ENCODE measurements at regions not wholly inside any gene's neighbourhood (a gene's known extent, or its start where the extent isn't known, plus 50 kb on each side); places are given as distances from the start of the nearest gene placed in this dataset.

DNA sequence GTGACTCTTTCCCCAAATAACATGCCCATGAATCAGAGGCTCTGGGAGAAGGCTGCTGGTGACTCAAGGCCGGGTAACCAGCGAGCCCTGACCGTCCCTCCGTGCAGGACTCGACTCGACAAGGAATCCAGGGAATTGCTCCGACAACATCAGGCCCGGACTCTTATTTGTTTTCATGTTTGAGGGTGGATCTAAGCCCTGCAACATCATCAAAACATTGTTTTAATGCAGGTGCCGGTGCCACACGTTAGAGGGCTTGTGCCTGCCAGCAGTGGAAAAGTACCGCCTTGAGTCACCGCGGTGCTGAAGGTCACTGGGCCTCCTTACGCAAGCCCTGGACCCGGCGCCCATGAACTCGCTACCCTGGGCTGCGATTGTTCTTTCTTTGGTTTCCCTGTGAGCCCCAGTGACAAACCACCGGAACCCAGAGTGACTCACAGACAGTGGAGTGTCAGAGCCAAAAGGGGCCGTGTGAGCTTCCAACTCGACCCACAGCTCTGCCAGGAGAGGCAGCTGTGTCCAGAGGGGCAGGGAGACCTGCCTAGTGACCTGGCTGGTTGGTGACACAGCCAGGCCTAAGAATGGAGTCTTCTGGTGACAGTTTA lies 139.4 kb upstream of the SHH start:
- DNase-seq (ENCODE audit: low read depth): peak; percentile 61
- no peak overlapping the region for H3K4me3 ChIP-seq (ENCODE audit: control insufficient read depth, low read depth, low read length)
- TF ChIP-seq, protein P1, sequence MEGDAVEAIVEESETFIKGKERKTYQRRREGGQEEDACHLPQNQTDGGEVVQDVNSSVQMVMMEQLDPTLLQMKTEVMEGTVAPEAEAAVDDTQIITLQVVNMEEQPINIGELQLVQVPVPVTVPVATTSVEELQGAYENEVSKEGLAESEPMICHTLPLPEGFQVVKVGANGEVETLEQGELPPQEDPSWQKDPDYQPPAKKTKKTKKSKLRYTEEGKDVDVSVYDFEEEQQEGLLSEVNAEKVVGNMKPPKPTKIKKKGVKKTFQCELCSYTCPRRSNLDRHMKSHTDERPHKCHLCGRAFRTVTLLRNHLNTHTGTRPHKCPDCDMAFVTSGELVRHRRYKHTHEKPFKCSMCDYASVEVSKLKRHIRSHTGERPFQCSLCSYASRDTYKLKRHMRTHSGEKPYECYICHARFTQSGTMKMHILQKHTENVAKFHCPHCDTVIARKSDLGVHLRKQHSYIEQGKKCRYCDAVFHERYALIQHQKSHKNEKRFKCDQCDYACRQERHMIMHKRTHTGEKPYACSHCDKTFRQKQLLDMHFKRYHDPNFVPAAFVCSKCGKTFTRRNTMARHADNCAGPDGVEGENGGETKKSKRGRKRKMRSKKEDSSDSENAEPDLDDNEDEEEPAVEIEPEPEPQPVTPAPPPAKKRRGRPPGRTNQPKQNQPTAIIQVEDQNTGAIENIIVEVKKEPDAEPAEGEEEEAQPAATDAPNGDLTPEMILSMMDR (conservative IDR thresholded peaks at IDR 0.05; ENCODE audit: control insufficient read depth, insufficient read depth, low read depth, low read length): no peak

DNA sequence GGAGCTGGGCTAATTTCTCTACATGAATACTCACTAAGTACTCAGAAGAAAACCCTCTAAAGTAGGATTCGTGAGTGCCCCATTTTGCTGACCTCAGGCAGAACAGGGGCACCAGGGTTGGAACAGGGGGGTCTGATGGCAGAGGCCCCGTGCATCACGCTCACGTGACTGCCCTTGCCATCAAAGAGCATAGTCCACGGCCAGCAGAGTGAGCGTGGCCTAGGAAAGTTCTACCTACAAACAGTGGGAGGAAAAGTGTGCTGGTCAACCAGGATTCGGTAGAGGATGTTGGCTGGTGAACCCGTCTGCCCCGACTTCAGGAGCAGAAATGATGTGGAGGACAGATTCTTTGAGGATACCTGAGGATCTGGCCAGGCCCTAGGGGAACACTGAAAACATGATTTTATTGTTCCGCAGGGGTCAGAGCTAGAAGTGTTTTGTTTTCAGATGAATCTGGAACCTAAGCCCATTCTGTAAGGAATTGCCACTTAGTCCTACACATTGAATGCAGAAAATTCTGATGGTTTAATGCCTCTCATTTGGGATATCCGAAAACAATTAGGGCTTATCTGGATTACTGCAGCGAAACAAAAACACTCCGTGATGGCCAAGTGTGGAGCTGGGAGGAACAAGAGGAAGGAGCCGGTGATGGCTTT lies 138.8 kb upstream of the SHH start:
- no peak overlapping the region for H3K4me3 ChIP-seq (ENCODE audit: control insufficient read depth, low read depth, low read length)
- DNase-seq (ENCODE audit: low read depth): no peak
- TF ChIP-seq, protein P1 (conservative IDR thresholded peaks at IDR 0.05; ENCODE audit: control insufficient read depth, insufficient read depth, low read depth, low read length): no peak

DNA sequence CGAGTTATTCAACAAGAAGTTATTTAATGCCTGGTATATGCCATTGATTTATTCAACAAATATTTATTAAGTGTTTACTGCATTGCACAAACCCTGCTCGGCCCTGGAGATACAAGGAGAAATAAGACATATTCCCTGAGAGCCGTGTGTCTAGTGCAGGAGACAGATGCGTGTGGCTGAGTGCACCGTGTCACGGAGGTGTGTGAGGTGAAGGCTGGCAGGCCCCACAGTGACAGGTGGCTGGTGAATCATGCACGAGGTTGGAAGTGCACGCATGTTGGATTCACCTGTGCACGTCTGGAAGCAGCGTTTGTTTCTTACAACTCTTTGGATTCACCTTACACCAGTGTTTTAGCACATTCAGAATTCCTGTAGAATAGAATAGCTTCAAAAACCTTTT lies 136.6 kb upstream of the SHH start:
- no peak for DNase-seq (ENCODE audit: low read depth)
- TF ChIP-seq, protein P1 (conservative IDR thresholded peaks at IDR 0.05; ENCODE audit: control insufficient read depth, insufficient read depth, low read depth, low read length): no peak
- H3K4me3 ChIP-seq (ENCODE audit: control insufficient read depth, low read depth, low read length): no peak overlapping the region

DNA sequence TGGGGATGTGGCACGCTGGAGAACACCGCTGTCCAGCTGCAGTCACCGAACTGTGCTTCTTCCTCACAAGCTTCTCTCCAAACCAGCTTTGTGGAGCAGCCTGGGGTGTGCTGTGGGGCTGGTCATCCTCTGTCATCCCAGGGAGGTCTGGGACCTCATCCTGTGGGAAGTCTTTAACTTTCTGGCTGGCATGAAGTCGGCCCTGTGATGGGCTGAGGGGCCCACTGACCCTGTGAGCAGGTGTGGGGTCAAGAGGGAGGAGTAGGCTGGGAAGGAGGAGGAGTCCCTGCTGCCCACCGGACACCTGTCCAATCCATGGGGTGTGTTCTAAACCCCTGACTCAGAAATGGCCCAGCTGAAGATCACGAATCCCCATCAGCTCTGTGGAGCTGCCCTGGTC lies 136.2 kb upstream of the SHH start:
- DNase-seq (ENCODE audit: low read depth): no peak
- TF ChIP-seq, protein P1 (conservative IDR thresholded peaks at IDR 0.05; ENCODE audit: control insufficient read depth, insufficient read depth, low read depth, low read length): no peak
- no peak overlapping the region for H3K4me3 ChIP-seq (ENCODE audit: control insufficient read depth, low read depth, low read length)

DNA sequence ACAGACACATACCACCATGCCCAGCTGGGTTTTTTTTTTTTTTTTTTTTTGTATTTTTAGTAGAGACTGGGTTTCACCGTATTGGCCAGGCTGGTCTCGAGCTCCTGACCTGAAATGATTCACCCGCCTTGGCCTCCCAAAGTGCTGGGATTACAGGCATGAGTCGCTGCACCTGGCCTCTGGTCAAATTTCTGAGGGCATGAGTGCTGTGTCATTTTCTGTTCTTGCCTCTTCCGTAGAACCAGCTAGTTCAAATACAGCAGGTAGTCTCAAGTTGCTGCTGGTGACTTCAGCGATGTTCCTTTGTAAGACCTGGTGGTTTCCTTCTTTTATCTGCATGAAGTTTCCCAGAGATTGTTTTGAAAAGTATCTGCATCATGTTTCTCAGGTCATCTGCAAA lies 134.8 kb upstream of the SHH start:
- TF ChIP-seq, protein P1 (conservative IDR thresholded peaks at IDR 0.05; ENCODE audit: control insufficient read depth, insufficient read depth, low read depth, low read length): no peak
- peak; percentile 9 for DNase-seq (ENCODE audit: low read depth)
- H3K4me3 ChIP-seq (ENCODE audit: control insufficient read depth, low read depth, low read length): no peak overlapping the region

DNA sequence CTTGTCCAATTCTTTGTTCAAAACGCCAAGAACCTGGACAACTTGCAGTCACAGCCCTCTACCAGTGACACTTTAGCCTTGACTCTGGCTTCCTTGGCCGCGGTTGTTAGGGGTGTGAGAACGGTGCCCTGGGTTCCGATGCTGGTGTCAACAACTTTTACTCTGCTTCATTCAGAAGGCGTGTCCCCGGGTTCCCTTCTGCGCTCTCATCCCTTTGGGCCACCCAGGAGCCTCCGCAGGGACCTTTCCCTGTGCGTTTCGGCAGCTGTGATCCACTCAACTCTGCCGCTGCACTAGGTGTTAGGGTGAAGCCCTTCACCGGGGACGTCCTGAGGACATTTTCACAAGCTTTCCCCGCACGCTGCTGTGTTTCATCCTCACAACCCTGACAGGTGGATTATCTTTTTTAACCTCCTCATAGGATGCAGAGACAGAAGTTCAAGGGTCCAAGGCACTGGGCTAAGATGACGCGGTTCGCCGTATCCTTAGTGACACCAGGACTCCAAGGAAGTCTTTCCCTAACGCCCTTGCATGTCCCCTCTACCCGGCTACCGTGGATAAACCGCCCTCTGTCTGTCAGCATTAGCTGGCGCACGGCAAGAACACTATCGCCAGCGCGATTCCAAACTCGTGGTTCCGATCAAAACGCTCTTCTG lies 133.5 kb upstream of the SHH start:
- DNase-seq (ENCODE audit: low read depth): no peak
- no peak overlapping the region for H3K4me3 ChIP-seq (ENCODE audit: control insufficient read depth, low read depth, low read length)
- TF ChIP-seq, protein P1 (conservative IDR thresholded peaks at IDR 0.05; ENCODE audit: control insufficient read depth, insufficient read depth, low read depth, low read length): no peak
